AG04449 (cell line): ENCODE measurements at regions not wholly inside any gene's neighbourhood (a gene's known extent, or its start where the extent isn't known, plus 50 kb on each side); places are given as distances from the start of the nearest gene placed in this dataset.

Experiments used
- CTCF ChIA-PET: fragments of 350-600 bp; formaldehyde crosslinking; extraction: SDS; loops from one replicate; lab custom pipeline; 2021; ENCODE audit warnings: antibody characterized with exemption; lab: Yijun Ruan, JAX
- POLR2A ChIA-PET: fragments of 400-600, 350-600 bp; formaldehyde crosslinking; extraction: SDS; loops from one replicate; lab custom pipeline; 2020; ENCODE audit warnings: antibody characterized with exemption, inconsistent platforms; lab: Yijun Ruan, JAX
- DNase-seq: peaks from one replicate; pipeline ENCODE4 v3.0.0-alpha.2; 2010; ENCODE audit warnings: low read depth, low spot score
- H3K4me3 ChIP-seq: 2 replicates; pipeline ENCODE4 v1.5.1; 2011; ENCODE audit warnings: low read depth, mild to moderate bottlenecking, control low read depth, low read length
- TF ChIP-seq, protein P1 (sequence below): IDR thresholded peaks from one replicate; pipeline ENCODE4 v1.5.1; 2011; ENCODE audit warnings: mild to moderate bottlenecking, moderate library complexity, low read length, control low read depth, inconsistent platforms; ENCODE audit not compliant: insufficient read depth; ENCODE audit errors: missing control alignments

DNA sequence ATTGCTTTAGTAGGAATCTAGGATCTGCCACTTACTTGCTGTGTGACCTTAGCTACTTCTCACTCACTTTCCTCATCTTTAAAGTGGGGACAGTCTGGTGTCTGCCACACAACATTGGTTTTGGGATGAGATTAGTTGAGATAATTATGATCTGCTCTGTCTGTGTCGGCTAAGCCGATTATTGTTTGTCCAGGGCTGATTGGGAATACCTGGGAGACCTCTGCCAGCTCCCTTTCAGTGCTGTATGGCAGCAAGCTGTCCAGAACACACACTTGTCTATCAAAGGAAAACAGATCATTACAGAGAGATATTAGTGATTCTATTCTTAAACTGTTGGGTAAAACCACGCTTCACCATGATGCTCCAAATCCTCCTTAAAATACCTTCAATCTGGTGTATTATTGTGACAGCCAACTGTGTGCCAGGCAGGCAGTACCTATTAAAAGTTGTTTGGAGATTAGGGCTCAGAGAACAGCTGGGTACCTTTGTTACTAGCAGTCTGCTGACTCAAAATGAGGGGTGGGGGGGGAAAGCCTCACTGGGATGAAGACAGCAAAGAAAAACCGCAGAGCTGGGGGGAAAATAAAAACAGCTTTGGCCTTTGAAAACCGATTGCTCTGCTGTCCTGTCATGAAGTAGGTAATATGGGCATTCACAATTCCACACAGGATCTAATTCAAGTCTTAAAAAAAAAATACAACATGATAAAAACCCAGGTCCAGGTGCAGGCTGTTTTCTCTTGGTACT is 458.4 kb upstream of the C9orf72 start:
- TF ChIP-seq, protein P1, sequence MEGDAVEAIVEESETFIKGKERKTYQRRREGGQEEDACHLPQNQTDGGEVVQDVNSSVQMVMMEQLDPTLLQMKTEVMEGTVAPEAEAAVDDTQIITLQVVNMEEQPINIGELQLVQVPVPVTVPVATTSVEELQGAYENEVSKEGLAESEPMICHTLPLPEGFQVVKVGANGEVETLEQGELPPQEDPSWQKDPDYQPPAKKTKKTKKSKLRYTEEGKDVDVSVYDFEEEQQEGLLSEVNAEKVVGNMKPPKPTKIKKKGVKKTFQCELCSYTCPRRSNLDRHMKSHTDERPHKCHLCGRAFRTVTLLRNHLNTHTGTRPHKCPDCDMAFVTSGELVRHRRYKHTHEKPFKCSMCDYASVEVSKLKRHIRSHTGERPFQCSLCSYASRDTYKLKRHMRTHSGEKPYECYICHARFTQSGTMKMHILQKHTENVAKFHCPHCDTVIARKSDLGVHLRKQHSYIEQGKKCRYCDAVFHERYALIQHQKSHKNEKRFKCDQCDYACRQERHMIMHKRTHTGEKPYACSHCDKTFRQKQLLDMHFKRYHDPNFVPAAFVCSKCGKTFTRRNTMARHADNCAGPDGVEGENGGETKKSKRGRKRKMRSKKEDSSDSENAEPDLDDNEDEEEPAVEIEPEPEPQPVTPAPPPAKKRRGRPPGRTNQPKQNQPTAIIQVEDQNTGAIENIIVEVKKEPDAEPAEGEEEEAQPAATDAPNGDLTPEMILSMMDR, result no peak
- no peak for DNase-seq
- no peak overlapping the region for H3K4me3 ChIP-seq
- ChIA-PET POLR2A (no interaction called here), CTCF (no interaction called here)

- TF ChIP-seq, protein P1, result no peak
- DNase-seq, result no peak
- no peak overlapping the region for H3K4me3 ChIP-seq
- ChIA-PET CTCF (no interaction called here), POLR2A (no interaction called here)
These were observed 458.9 kb upstream of the C9orf72 start for GRCh38 chr9:28032268-28032590.

- ChIA-PET POLR2A (no interaction called here), CTCF (no interaction called here)
- H3K4me3 ChIP-seq, result no peak overlapping the region
- TF ChIP-seq, protein P1, result no peak
- no peak for DNase-seq
These were observed 461.0 kb upstream of the C9orf72 start for GRCh38 chr9:28034242-28034641.

GRCh38 chr9:28037968-28038367 is 464.7 kb upstream of the C9orf72 start:
- CTCF ChIA-PET, result no interaction called here
- no peak for DNase-seq
- POLR2A ChIA-PET, result no interaction called here
- H3K4me3 ChIP-seq, result no peak overlapping the region
- TF ChIP-seq, protein P1, result no peak

- CTCF ChIA-PET, result no interaction called here
- POLR2A ChIA-PET, result no interaction called here
- H3K4me3 ChIP-seq, result no peak overlapping the region
- TF ChIP-seq, protein P1, result no peak
- no peak for DNase-seq
These were observed 471.8 kb upstream of the C9orf72 start for GRCh38 chr9:28045051-28045450.

GRCh38 chr9:28050046-28050445 is 476.8 kb upstream of the C9orf72 start:
- H3K4me3 ChIP-seq, result no peak overlapping the region
- no peak for DNase-seq
- ChIA-PET CTCF (no interaction called here), POLR2A (no interaction called here)
- TF ChIP-seq, protein P1, result no peak
